ENCODE measurements at regions not wholly inside any gene's neighbourhood (a gene's known extent, or its start where the extent isn't known, plus 50 kb on each side); places are given as distances from the start of the nearest gene placed in this dataset.

DNA sequence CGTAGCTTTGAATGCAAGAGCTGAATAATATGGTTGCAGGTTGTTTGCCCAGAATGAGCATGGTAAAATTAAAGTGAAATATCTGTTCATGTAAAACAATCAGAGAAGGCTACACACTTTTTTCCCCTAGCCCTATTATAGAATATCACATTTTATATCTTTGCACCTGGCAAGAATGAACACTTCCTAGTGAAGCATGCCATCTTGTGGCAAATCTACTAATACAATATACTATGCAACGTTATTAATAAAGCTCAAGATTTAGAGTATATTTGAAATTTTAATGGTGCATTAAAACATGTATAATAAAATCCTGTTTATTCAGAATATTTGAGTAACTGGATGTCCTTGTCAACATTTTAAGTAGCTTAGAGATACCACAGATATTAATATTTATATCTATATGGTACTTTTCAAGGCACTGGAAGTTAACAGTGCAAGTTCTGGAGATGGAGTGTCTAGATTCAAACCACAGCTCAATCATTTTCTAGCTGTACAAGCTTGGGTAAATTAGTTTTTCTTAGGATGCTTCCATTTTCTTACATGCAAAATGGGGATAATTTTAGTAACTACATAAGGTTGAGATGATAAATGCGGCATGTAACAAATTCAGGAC is 643.1 kb upstream of the SEMA3D start:
- Histone ChIP-seq H3K27ac (ENCODE audit: low read depth, low read length) (no peak overlapping the region), H3K9me3 (ENCODE audit: control insufficient read depth, insufficient read depth, low read length) (no peaks in the 10 kb centered on the region), H3K4me3 (ENCODE audit: low read length) (no peak overlapping the region), H3K79me2 (ENCODE audit: control insufficient read depth, low read length) (no peaks in the 10 kb centered on the region), H3F3A (ENCODE audit: control insufficient read depth, insufficient read depth) (no peaks in the 10 kb centered on the region), H3K27me3 (ENCODE audit: control insufficient read depth, low read length) (no peaks in the 10 kb centered on the region), H3K4me1 (ENCODE audit: control insufficient read depth, low read length) (no peaks in the 10 kb centered on the region), H4K20me1 (ENCODE audit: control insufficient read depth, insufficient read depth, low read depth, low read length) (no peaks in the 10 kb centered on the region), H3K4me2 (ENCODE audit: low read length) (no peak overlapping the region), H3K36me3 (ENCODE audit: control insufficient read depth, low read length) (no peaks in the 10 kb centered on the region), H3K9me2 (replicated peaks; ENCODE audit: control insufficient read depth, low read length) (no peaks in the 10 kb centered on the region)
- TF ChIP-seq, protein P1, sequence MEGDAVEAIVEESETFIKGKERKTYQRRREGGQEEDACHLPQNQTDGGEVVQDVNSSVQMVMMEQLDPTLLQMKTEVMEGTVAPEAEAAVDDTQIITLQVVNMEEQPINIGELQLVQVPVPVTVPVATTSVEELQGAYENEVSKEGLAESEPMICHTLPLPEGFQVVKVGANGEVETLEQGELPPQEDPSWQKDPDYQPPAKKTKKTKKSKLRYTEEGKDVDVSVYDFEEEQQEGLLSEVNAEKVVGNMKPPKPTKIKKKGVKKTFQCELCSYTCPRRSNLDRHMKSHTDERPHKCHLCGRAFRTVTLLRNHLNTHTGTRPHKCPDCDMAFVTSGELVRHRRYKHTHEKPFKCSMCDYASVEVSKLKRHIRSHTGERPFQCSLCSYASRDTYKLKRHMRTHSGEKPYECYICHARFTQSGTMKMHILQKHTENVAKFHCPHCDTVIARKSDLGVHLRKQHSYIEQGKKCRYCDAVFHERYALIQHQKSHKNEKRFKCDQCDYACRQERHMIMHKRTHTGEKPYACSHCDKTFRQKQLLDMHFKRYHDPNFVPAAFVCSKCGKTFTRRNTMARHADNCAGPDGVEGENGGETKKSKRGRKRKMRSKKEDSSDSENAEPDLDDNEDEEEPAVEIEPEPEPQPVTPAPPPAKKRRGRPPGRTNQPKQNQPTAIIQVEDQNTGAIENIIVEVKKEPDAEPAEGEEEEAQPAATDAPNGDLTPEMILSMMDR (IDR thresholded peaks at IDR 0.05; ENCODE audit: low read depth, low read length, poor library complexity, severe bottlenecking): peak; percentile 29
- TF ChIP-seq EZH2phosphoT487 (IDR thresholded peaks at IDR 0.05; ENCODE audit: borderline replicate concordance, low read length): no peak

DNA sequence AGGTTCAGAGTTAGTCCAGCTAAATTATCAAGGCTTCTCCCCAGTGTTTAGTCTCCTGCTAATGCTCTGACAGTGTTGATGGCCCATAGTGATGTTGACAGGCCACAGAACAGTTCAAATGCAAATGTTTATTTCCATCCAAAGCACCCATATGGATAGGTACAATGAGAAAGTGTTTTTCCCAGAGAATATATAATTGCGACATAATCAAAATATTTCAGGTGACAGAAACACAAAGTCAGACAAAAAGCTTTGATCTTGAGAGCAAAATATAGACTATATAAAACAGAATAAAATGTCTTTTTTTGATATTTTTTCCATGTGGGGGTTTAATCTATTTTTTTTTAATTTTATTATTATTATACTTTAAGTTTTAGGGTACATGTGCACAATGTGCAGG is 642.3 kb upstream of the SEMA3D start:
- Histone ChIP-seq H3K4me3 (ENCODE audit: low read length) (no peak overlapping the region), H3K4me2 (ENCODE audit: low read length) (no peak overlapping the region), H3K36me3 (ENCODE audit: control insufficient read depth, low read length) (no peaks in the 10 kb centered on the region), H3K27ac (ENCODE audit: low read depth, low read length) (no peak overlapping the region), H4K20me1 (ENCODE audit: control insufficient read depth, insufficient read depth, low read depth, low read length) (no peaks in the 10 kb centered on the region), H3K79me2 (ENCODE audit: control insufficient read depth, low read length) (no peaks in the 10 kb centered on the region), H3K4me1 (ENCODE audit: control insufficient read depth, low read length) (no peaks in the 10 kb centered on the region), H3F3A (ENCODE audit: control insufficient read depth, insufficient read depth) (no peaks in the 10 kb centered on the region), H3K9me2 (replicated peaks; ENCODE audit: control insufficient read depth, low read length) (no peaks in the 10 kb centered on the region), H3K27me3 (ENCODE audit: control insufficient read depth, low read length) (no peaks in the 10 kb centered on the region), H3K9me3 (ENCODE audit: control insufficient read depth, insufficient read depth, low read length) (no peaks in the 10 kb centered on the region)
- TF ChIP-seq, protein P1 (IDR thresholded peaks at IDR 0.05; ENCODE audit: low read depth, low read length, poor library complexity, severe bottlenecking): no peak
- TF ChIP-seq EZH2phosphoT487 (IDR thresholded peaks at IDR 0.05; ENCODE audit: borderline replicate concordance, low read length): no peak

DNA sequence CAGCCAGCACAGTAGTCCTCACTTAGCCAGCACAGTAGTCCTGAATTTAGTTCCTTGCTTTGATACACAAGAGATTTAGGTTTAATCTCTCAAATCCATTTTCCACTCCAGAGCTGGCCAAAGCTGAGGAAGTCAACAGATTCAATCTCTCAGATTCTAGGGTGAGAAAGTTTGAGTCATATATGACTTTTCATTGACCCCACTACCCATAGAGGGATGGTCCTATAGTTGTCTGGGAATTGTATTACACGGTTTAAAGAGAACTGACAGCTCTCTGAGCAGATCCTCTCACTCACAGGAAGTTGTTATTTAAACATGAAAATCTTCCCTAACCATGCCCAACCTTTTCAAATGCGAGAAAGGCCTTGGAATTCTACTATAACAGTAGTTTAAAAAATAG is 641.8 kb upstream of the SEMA3D start:
- Histone ChIP-seq H3K27me3 (ENCODE audit: control insufficient read depth, low read length) (no peaks in the 10 kb centered on the region), H3K27ac (ENCODE audit: low read depth, low read length) (no peak overlapping the region)
- TF ChIP-seq, protein P1 (IDR thresholded peaks at IDR 0.05; ENCODE audit: low read depth, low read length, poor library complexity, severe bottlenecking): no peak
- TF ChIP-seq EZH2phosphoT487 (IDR thresholded peaks at IDR 0.05; ENCODE audit: borderline replicate concordance, low read length): no peak

More for the DNA sequence above, 641.8 kb upstream of the SEMA3D start:
- H3K79me2 ChIP-seq (ENCODE audit: control insufficient read depth, low read length): no peaks in the 10 kb centered on the region
- H3K4me1 ChIP-seq (ENCODE audit: control insufficient read depth, low read length): no peaks in the 10 kb centered on the region
- no peaks in the 10 kb centered on the region for H3K9me3 ChIP-seq (ENCODE audit: control insufficient read depth, insufficient read depth, low read length)
- H4K20me1 ChIP-seq (ENCODE audit: control insufficient read depth, insufficient read depth, low read depth, low read length): no peaks in the 10 kb centered on the region
- no peaks in the 10 kb centered on the region for H3F3A ChIP-seq (ENCODE audit: control insufficient read depth, insufficient read depth)
- no peak overlapping the region for H3K4me2 ChIP-seq (ENCODE audit: low read length)
- no peak overlapping the region for H3K4me3 ChIP-seq (ENCODE audit: low read length)
- H3K36me3 ChIP-seq (ENCODE audit: control insufficient read depth, low read length): no peaks in the 10 kb centered on the region
- H3K9me2 ChIP-seq (replicated peaks; ENCODE audit: control insufficient read depth, low read length): no peaks in the 10 kb centered on the region
